Esophagus (tissue), 2 donors: ENCODE measurements at regions not wholly inside any gene's neighbourhood (a gene's known extent, or its start where the extent isn't known, plus 50 kb on each side); places are given as distances from the start of the nearest gene placed in this dataset.

Source experiments
- H3K27ac ChIP-seq, 2 donors: one replicate each; pipeline ENCODE4 v1.5.1; 2013; ENCODE audit warnings: low read depth in 2 of 2, mild to moderate bottlenecking in 2 of 2, inconsistent platforms in 1 of 2, low read length in 1 of 2, moderate library complexity in 1 of 2
- H3K27me3 ChIP-seq, 2 donors: one replicate each; pipeline ENCODE4 v1.6.1; 2013; ENCODE audit warnings: low read length in 2 of 2, control low read depth in 1 of 2, mild to moderate bottlenecking in 1 of 2; ENCODE audit not compliant: insufficient read depth in 2 of 2, control insufficient read depth in 1 of 2
- H3K36me3 ChIP-seq, 2 donors: one replicate each; pipeline ENCODE4 v1.6.1; 2013; ENCODE audit warnings: low read length in 1 of 2; ENCODE audit not compliant: control insufficient read depth in 2 of 2, insufficient read depth in 2 of 2
- H3K4me1 ChIP-seq, 2 donors: one replicate each; pipeline ENCODE4 v1.6.1; 2013; ENCODE audit warnings: low read length in 1 of 2; ENCODE audit not compliant: control insufficient read depth in 2 of 2, insufficient read depth in 2 of 2
- H3K4me3 ChIP-seq, 2 donors: one replicate each; pipeline ENCODE4 v1.5.1; 2013; ENCODE audit warnings: low read length in 2 of 2, mild to moderate bottlenecking in 2 of 2, low read depth in 1 of 2, moderate library complexity in 1 of 2
- H3K9me3 ChIP-seq, 2 donors: one replicate each; pipeline ENCODE4 v1.6.1; 2013; ENCODE audit warnings: mild to moderate bottlenecking in 2 of 2, low read depth in 1 of 2, low read length in 1 of 2, moderate library complexity in 1 of 2; ENCODE audit not compliant: control insufficient read depth in 2 of 2, insufficient read depth in 1 of 2
- WGBS, 2 donors: extraction: QIAGEN DNeasy Blood & Tissue Kit; methylation state at CpG; one replicate each; pipeline ENCODE4 v1.1.7; 2013; 5-methylcytosine and 5-hydroxymethylcytosine counted together
- donor health status: healthy with polysubstance abuse.
- donor health status: Bipolar disorder and iron deficiency.

DNA sequence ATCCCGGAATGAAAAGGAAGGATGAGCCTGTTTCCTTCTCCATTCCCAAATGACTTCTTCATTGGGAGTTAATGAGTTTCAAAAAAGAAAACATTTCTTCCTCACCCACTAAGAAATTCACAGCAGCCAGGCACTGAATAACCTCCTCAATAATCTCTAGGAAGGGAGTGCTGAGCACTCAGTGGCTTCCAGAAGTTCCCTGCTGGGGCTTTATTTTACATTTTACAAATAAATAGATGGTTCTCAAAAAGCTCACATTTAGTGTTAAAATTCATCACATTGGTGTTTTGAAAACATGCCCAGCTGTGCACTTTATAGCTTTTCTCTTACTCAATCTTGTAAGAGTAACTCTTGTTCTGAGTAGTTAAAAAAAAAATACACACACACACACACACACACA is 148.9 kb upstream of the PFKP start:
- Histone ChIP-seq H3K27ac (no peak overlapping the region), H3K36me3 (no peaks in the 10 kb centered on the region), H3K9me3 (peaks cover 0 to 2% of the 10 kb centered on the region in 2 donors), H3K4me1 (no peaks in the 10 kb centered on the region), H3K27me3 (no peaks in the 10 kb centered on the region), H3K4me3 (no peak overlapping the region)
- WGBS, 2 donors = 78 to 87% methylated on average over 1 of the region's 1 CpG

DNA sequence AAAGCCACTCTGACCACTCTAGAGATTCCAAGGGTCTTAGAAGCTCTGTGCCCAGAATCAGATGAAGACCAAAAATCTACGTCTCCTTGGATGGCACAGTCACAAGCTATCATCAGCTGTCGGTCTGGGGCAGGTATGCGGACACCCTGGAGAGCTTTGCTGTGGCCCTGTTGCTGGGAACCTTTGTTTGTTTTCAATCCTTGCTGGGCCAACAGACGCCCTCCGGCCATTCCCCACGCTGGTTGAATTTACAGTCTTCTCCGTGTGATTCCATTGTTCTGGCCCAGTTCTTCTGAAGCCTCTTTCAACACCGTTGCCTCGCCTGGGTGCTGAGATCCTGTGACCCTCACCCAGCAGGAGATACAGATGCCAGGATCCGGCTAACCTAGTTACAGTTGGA is 149.4 kb upstream of the PFKP start:
- Histone ChIP-seq H3K27me3 (no peaks in the 10 kb centered on the region), H3K9me3 (no peaks in the 10 kb centered on the region), H3K4me1 (no peaks in the 10 kb centered on the region), H3K27ac (no peak overlapping the region), H3K36me3 (no peaks in the 10 kb centered on the region), H3K4me3 (no peak overlapping the region)
- WGBS, 2 donors = 65 to 68% methylated on average over 10 of the region's 10 CpGs

DNA sequence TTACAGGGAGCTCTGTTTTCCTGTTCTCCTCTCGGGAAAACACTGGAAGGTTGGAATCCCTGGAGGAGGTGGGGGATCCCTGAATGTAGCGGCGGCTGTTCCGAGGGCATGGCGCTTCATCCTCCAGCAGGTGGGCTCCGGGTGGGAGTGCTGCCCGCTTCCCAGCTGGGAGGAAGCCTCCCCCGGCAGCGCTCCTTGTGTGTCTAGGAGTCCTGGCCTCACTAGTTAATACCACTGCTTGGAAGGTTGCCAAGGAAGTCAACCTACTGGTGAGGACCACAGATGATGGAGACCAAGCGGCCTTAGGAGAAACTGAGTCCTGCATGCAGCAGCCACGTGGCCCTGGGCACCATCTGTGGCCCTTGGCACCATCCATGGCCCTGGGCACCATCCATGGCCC is 151.9 kb upstream of the PFKP start:
- H3K36me3 ChIP-seq = no peaks in the 10 kb centered on the region
- H3K4me3 ChIP-seq = no peak overlapping the region
- WGBS, 2 donors = 89 to 90% methylated on average over 11 of the region's 11 CpGs
- H3K27me3 ChIP-seq = no peaks in the 10 kb centered on the region
- no peak overlapping the region for H3K27ac ChIP-seq
- no peaks in the 10 kb centered on the region for H3K4me1 ChIP-seq
- no peaks in the 10 kb centered on the region for H3K9me3 ChIP-seq

DNA sequence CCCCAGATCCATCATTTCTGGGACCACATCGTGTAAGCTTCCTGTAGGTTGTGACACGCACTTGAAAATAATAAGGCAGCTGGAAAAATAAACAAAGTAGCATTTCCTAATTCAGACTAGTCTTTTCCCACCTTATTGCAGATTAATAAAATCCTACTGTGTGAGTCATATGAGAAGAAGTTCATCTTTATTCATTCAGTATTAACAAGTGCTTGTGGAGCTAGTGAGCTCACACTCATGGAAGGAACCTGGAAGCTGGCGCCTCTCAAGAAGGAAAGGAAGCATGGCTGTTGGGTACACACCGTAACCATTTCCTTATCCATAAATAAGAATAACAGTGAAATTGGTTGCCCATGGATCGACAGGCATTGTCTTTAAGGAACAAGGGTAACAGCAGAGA is 152.6 kb upstream of the PFKP start:
- Histone ChIP-seq H3K27me3 (no peaks in the 10 kb centered on the region), H3K4me3 (no peak overlapping the region), H3K27ac (no peak overlapping the region), H3K4me1 (no peaks in the 10 kb centered on the region), H3K36me3 (no peaks in the 10 kb centered on the region), H3K9me3 (no peaks in the 10 kb centered on the region)
- 77 to 80% methylated on average over 5 of the region's 5 CpGs for WGBS, 2 donors

DNA sequence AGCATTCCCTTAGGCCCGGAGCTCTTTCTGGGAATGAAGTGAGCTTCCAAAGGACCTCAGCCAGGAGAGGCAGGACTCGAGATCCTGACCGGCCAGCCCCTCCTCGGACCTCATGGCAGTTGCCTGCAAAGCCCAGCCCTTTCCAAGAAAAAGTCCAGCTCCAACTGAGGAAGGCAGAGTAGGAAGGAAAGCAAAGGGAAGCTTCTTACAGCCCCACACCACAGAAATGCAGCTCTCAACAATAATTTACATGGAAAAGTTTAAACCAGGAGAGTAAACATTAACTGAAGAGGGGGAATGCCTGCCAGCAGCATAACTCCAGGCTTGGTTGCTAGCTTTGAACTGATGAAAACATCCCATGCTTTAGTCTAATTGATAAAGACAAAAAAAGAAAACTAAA is 153.9 kb upstream of the PFKP start:
- WGBS, 2 donors = 46 to 47% methylated on average over 4 of the region's 4 CpGs
- no peaks in the 10 kb centered on the region for H3K4me1 ChIP-seq
- H3K27ac ChIP-seq = no peak overlapping the region
- no peaks in the 10 kb centered on the region for H3K9me3 ChIP-seq
- no peak overlapping the region for H3K4me3 ChIP-seq
- no peaks in the 10 kb centered on the region for H3K36me3 ChIP-seq
- no peaks in the 10 kb centered on the region for H3K27me3 ChIP-seq

DNA sequence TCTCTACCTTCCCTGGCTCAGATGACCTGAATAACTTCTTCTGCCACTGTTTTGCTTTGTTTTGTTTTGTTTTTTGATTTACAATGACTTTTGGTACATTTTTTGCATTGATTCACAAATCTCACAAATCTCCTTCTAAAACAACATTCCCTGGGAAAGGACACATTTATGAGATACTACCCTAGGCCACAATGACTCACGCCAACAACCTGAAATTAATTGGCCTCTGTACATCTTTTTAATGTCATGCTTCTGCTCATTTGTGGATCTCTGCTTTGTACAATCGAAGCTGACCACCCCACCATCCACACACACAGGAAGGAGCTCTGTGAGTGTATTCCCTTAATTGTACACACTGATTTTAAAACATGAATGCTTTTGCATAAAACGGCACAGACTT is 156.7 kb upstream of the PFKP start:
- Histone ChIP-seq H3K4me3 (no peak overlapping the region), H3K27ac (no peak overlapping the region), H3K4me1 (no peaks in the 10 kb centered on the region), H3K36me3 (no peaks in the 10 kb centered on the region), H3K9me3 (no peaks in the 10 kb centered on the region), H3K27me3 (no peaks in the 10 kb centered on the region)
- 43 to 46% methylated on average over 3 of the region's 3 CpGs for WGBS, 2 donors

DNA sequence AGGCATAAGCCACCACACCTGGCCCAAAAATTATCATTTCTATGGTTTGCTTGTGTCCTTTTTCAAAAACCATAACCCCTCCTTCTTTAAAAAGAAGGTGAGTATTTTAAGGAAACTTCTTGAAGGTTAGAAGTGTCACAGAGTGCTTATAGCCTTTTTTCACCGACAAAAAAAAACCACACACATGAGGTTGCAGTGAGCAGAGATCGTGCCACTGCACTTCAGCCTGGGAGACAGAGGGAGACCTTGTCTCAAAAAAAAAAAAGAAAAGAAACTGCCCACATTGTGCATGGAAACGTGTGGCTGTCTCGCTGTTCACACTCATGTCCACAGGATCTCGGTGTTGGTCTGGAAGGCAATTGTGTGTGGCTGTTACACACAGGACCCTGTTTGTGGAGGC is 157.4 kb upstream of the PFKP start:
- H3K27ac ChIP-seq = no peak overlapping the region
- 78 to 83% methylated on average over 5 of the region's 5 CpGs for WGBS, 2 donors
- H3K36me3 ChIP-seq = no peaks in the 10 kb centered on the region
- no peaks in the 10 kb centered on the region for H3K9me3 ChIP-seq
- no peaks in the 10 kb centered on the region for H3K4me1 ChIP-seq
- no peaks in the 10 kb centered on the region for H3K27me3 ChIP-seq
- no peak overlapping the region for H3K4me3 ChIP-seq

DNA sequence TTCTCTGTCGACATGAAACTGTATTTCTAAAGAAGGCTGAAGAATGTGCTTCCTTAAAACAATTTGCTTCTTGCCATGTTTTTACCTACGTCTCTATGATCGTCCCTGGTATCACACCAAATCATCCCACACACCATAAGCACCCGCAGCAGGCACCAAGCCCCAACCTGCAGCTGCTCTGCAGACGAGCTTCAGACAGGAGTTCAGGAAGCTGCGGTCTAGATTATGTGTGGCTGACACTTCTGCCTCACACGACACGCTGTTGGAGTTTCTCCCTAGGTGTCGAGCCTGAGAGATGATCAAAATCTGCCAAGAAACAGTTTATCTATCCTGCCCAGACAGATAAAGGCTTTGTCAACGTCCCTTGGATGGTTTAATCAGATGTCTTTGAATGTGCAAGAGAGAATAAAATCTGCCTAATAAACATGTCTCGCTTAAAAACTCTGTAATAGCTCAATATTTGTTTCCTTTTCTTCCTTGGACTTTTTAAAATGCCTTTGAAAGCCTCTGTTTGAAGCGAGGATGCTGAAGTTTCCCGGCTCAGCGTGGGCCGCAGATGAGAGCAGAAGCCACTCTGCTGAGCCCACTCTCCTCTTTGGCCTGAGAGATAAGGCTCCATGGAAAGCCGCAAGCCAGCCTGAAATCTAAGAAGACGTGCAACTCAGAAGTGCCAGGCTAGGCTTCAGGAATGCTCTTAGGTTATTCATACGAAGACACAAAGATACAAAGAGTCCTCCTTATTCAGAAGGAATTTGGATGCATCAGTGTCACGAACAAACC is 158.3 kb upstream of the PFKP start:
- no peaks in the 10 kb centered on the region for H3K36me3 ChIP-seq
- 60 to 65% methylated on average over 19 of the region's 19 CpGs for WGBS, 2 donors
- no peak overlapping the region for H3K4me3 ChIP-seq
- no peak overlapping the region for H3K27ac ChIP-seq
- H3K9me3 ChIP-seq = no peaks in the 10 kb centered on the region
- no peaks in the 10 kb centered on the region for H3K4me1 ChIP-seq
- no peaks in the 10 kb centered on the region for H3K27me3 ChIP-seq

DNA sequence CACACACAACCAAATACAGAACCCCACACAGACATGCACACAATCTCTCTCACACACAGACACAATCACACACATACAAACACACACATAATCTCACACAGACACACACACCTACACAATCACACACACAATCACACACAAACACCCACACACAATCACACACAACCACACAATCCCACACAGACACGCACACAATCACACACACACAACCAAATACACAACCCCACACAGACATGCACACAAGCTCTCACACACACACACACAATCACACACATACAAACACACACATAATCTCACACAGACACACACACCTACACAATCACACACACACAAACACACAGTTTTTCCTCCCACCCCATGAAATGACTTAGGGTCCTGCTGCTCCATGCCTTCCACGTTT is 160.4 kb upstream of the PFKP start:
- Histone ChIP-seq H3K9me3 (no peaks in the 10 kb centered on the region), H3K27ac (no peak overlapping the region), H3K36me3 (no peaks in the 10 kb centered on the region), H3K27me3 (no peaks in the 10 kb centered on the region), H3K4me1 (no peaks in the 10 kb centered on the region), H3K4me3 (no peak overlapping the region)
- WGBS, 2 donors = 83 to 89% methylated on average over 2 of the region's 2 CpGs

DNA sequence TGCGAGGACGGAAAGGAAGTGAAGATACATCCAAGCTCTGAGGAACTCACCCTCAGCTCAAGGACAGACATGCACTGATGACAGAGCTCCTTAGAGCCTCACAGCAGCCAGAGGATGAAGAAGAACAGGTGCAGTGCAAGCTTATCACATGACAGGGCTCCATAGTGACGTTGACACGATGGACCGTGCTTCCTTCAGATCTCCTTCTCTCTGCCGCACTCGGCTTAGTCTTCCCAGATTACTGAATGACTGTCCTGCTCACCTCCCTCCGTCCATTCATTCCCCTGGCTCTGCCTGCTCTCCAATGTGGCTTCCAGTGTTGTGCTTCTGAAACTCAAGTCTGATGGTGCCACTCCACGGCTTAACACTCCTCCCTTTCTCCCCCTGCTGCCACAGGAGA is 161.5 kb upstream of the PFKP start:
- Histone ChIP-seq H3K36me3 (no peaks in the 10 kb centered on the region), H3K4me3 (no peak overlapping the region), H3K27me3 (no peaks in the 10 kb centered on the region), H3K4me1 (no peaks in the 10 kb centered on the region), H3K27ac (no peak overlapping the region), H3K9me3 (no peaks in the 10 kb centered on the region)
- WGBS, 2 donors = 78 to 81% methylated on average over 9 of the region's 9 CpGs
